Muscle layer of duodenum (tissue), 2 donors: ENCODE measurements at regions not wholly inside any gene's neighbourhood (a gene's known extent, or its start where the extent isn't known, plus 50 kb on each side); places are given as distances from the start of the nearest gene placed in this dataset.

Experiments used
- H3K27ac ChIP-seq: one replicate; pipeline ENCODE4 v1.7.0; 2013; ENCODE audit warnings: mild to moderate bottlenecking, low read length
- H3K27me3 ChIP-seq: one replicate; pipeline ENCODE4 v1.7.0; 2013; ENCODE audit warnings: low read depth, mild to moderate bottlenecking, control low read depth, low read length
- H3K36me3 ChIP-seq, 2 donors: one replicate each; pipeline ENCODE4 v1.7.0; 2013; ENCODE audit warnings: low read length in 2 of 2, control low read depth in 1 of 2, mild to moderate bottlenecking in 1 of 2; ENCODE audit not compliant: insufficient read depth in 2 of 2, control insufficient read depth in 1 of 2
- H3K4me1 ChIP-seq, 2 donors: one replicate each; pipeline ENCODE4 v1.7.0; 2013; ENCODE audit warnings: low read length in 2 of 2, mild to moderate bottlenecking in 2 of 2, control low read depth in 1 of 2, moderate library complexity in 1 of 2; ENCODE audit not compliant: insufficient read depth in 2 of 2, control insufficient read depth in 1 of 2
- H3K4me3 ChIP-seq, 2 donors: one replicate each; pipeline ENCODE4 v1.7.0; 2013; ENCODE audit warnings: low read length in 2 of 2, low read depth in 1 of 2, mild to moderate bottlenecking in 1 of 2
- H3K9me3 ChIP-seq, 2 donors: one replicate each; pipeline ENCODE4 v1.7.0; 2013; ENCODE audit warnings: low read length in 2 of 2, control low read depth in 1 of 2, mild to moderate bottlenecking in 1 of 2; ENCODE audit not compliant: control insufficient read depth in 1 of 2
- donor health status: healthy.

GRCh38 chr1:219310181-219310728, 136.6 kb downstream of the LYPLAL1 start:
- no peak overlapping the region for H3K27ac ChIP-seq
- H3K4me3 ChIP-seq = no peak overlapping the region
- H3K27me3 ChIP-seq = no peaks in the 10 kb centered on the region
- H3K4me1 ChIP-seq = no peaks in the 10 kb centered on the region
- no peaks in the 10 kb centered on the region for H3K9me3 ChIP-seq
- no peaks in the 10 kb centered on the region for H3K36me3 ChIP-seq

- Histone ChIP-seq H3K27me3 (no peaks in the 10 kb centered on the region), H3K4me3 (no peak overlapping the region), H3K27ac (no peak overlapping the region), H3K4me1 (no peaks in the 10 kb centered on the region), H3K9me3 (no peaks in the 10 kb centered on the region), H3K36me3 (no peaks in the 10 kb centered on the region)
Measured at GRCh38 chr1:219308367-219308766, 134.7 kb downstream of the LYPLAL1 start.

- no peaks in the 10 kb centered on the region for H3K9me3 ChIP-seq
- no peaks in the 10 kb centered on the region for H3K27me3 ChIP-seq
- H3K36me3 ChIP-seq = no peaks in the 10 kb centered on the region
- no peak overlapping the region for H3K27ac ChIP-seq
- H3K4me1 ChIP-seq = peaks cover 0 to 3% of the 10 kb centered on the region in 2 donors
- H3K4me3 ChIP-seq = no peak overlapping the region
Measured at GRCh38 chr1:219304227-219305226, 130.8 kb downstream of the LYPLAL1 start.

- Histone ChIP-seq H3K4me3 (no peak overlapping the region), H3K36me3 (no peaks in the 10 kb centered on the region), H3K27me3 (no peaks in the 10 kb centered on the region), H3K4me1 (peaks cover 0 to 11% of the 10 kb centered on the region in 2 donors), H3K27ac (no peak overlapping the region), H3K9me3 (no peaks in the 10 kb centered on the region)
Measured at GRCh38 chr1:219302697-219303096, 129.0 kb downstream of the LYPLAL1 start.

- H3K4me3 ChIP-seq = no peak overlapping the region
- H3K9me3 ChIP-seq = no peaks in the 10 kb centered on the region
- peak overlapping the region; percentile 24 for H3K27ac ChIP-seq
- H3K4me1 ChIP-seq = peaks cover 0 to 18% of the 10 kb centered on the region in 2 donors
- no peaks in the 10 kb centered on the region for H3K36me3 ChIP-seq
- H3K27me3 ChIP-seq = no peaks in the 10 kb centered on the region
Measured at GRCh38 chr1:219299420-219299819, 125.7 kb downstream of the LYPLAL1 start.

- H3K27me3 ChIP-seq = no peaks in the 10 kb centered on the region
- H3K9me3 ChIP-seq = no peaks in the 10 kb centered on the region
- H3K27ac ChIP-seq = no peak overlapping the region
- H3K4me3 ChIP-seq = no peak overlapping the region
- no peaks in the 10 kb centered on the region for H3K36me3 ChIP-seq
- H3K4me1 ChIP-seq = peaks cover 0 to 18% of the 10 kb centered on the region in 2 donors
Measured at GRCh38 chr1:219298571-219299148, 125.0 kb downstream of the LYPLAL1 start.

- Histone ChIP-seq H3K27ac (peak overlapping the region; percentile 33), H3K36me3 (no peaks in the 10 kb centered on the region), H3K4me1 (peaks cover 0 to 18% of the 10 kb centered on the region in 2 donors), H3K9me3 (no peaks in the 10 kb centered on the region), H3K4me3 (no peak overlapping the region), H3K27me3 (no peaks in the 10 kb centered on the region)
Measured at GRCh38 chr1:219296430-219297355, 123.0 kb downstream of the LYPLAL1 start.

- Histone ChIP-seq H3K4me3 (no peak overlapping the region), H3K4me1 (peaks cover 0 to 12% of the 10 kb centered on the region in 2 donors), H3K27me3 (no peaks in the 10 kb centered on the region), H3K36me3 (no peaks in the 10 kb centered on the region), H3K27ac (peak overlapping the region; percentile 25), H3K9me3 (no peaks in the 10 kb centered on the region)
Measured at GRCh38 chr1:219294251-219294650, 120.6 kb downstream of the LYPLAL1 start.

GRCh38 chr1:219293410-219293809, 119.7 kb downstream of the LYPLAL1 start:
- no peaks in the 10 kb centered on the region for H3K36me3 ChIP-seq
- no peak overlapping the region for H3K27ac ChIP-seq

GRCh38 chr1:219292999-219293398, 119.3 kb downstream of the LYPLAL1 start:
- Histone ChIP-seq H3K4me3 (no peak overlapping the region), H3K27me3 (no peaks in the 10 kb centered on the region), H3K36me3 (no peaks in the 10 kb centered on the region), H3K27ac (no peak overlapping the region), H3K9me3 (no peaks in the 10 kb centered on the region), H3K4me1 (peaks cover 0 to 7% of the 10 kb centered on the region in 2 donors)

More at GRCh38 chr1:219293410-219293809, 119.7 kb downstream of the LYPLAL1 start:
- peaks cover 0 to 9% of the 10 kb centered on the region in 2 donors for H3K4me1 ChIP-seq
- H3K9me3 ChIP-seq = no peaks in the 10 kb centered on the region
- no peaks in the 10 kb centered on the region for H3K27me3 ChIP-seq
- no peak overlapping the region for H3K4me3 ChIP-seq
